Upper lobe of left lung (tissue), 4 donors: ENCODE measurements at regions not wholly inside any gene's neighbourhood (a gene's known extent, or its start where the extent isn't known, plus 50 kb on each side); places are given as distances from the start of the nearest gene placed in this dataset.

Experiments
- CTCF ChIP-seq, 6 experiments: fragments of 450-650 bp in 4 of 6; fragments of 200-600 bp in 2 of 6; sonication (generic) in 2 of 6; IDR thresholded peaks; one replicate each; pipeline ENCODE4 v1.5.1; 2016 to 2019; ENCODE audit warnings: antibody characterized with exemption in 6 of 6
- EP300 ChIP-seq, 4 donors: sonication (generic); formaldehyde crosslinking; IDR thresholded peaks; one replicate each; pipeline ENCODE4 v1.5.1; 2017; ENCODE audit warnings: antibody characterized with exemption in 4 of 4, control low read depth in 2 of 4
- POLR2A ChIP-seq, 4 donors: fragments of 450-650 bp; IDR thresholded peaks; one replicate each; pipeline ENCODE4 v1.5.1; 2016 to 2017; ENCODE audit warnings: antibody characterized with exemption in 4 of 4, mild to moderate bottlenecking in 2 of 4
- POLR2AphosphoS5 ChIP-seq, 2 donors: sonication (generic); formaldehyde crosslinking; IDR thresholded peaks; one replicate each; pipeline ENCODE4 v1.5.1; 2017; ENCODE audit warnings: antibody characterized with exemption in 2 of 2

GRCh38 chr6:94698773-94699172 lies 878.6 kb upstream of the MANEA start:
- TF ChIP-seq CTCF (IDR thresholded peaks at IDR 0.05) (no peak), POLR2AphosphoS5 (IDR thresholded peaks at IDR 0.05) (no peak), POLR2A (IDR thresholded peaks at IDR 0.05) (no peak), EP300 (IDR thresholded peaks at IDR 0.05) (no peak)
